Osteocyte (in vitro differentiated cells): ENCODE measurements at regions not wholly inside any gene's neighbourhood (a gene's known extent, or its start where the extent isn't known, plus 50 kb on each side); places are given as distances from the start of the nearest gene placed in this dataset.

Experiments used
- DNase-seq: peaks from one replicate; pipeline ENCODE4 v3.0.0; 2021; ENCODE audit warnings: mixed read lengths; ENCODE audit not compliant: unreplicated experiment; ENCODE audit errors: extremely low spot score
- H3K27ac Mint-ChIP-seq: one replicate; pipeline ENCODE4 v1.8.0; 2021; ENCODE audit warnings: mild to moderate bottlenecking, mixed read lengths; ENCODE audit not compliant: unreplicated experiment
- H3K27me3 Mint-ChIP-seq: one replicate; pipeline ENCODE4 v1.8.0; 2021; ENCODE audit warnings: mixed read lengths; ENCODE audit not compliant: unreplicated experiment
- H3K36me3 Mint-ChIP-seq: one replicate; pipeline ENCODE4 v1.8.0; 2021; ENCODE audit warnings: mixed read lengths; ENCODE audit not compliant: unreplicated experiment
- H3K4me1 Mint-ChIP-seq: one replicate; pipeline ENCODE4 v1.8.0; 2021; ENCODE audit warnings: mixed read lengths; ENCODE audit not compliant: unreplicated experiment
- H3K4me3 Mint-ChIP-seq: one replicate; pipeline ENCODE4 v1.8.0; 2021; ENCODE audit warnings: mild to moderate bottlenecking, moderate library complexity, mixed read lengths; ENCODE audit not compliant: unreplicated experiment
- H3K9me3 Mint-ChIP-seq: one replicate; pipeline ENCODE4 v1.8.0; 2021; ENCODE audit warnings: mixed read lengths; ENCODE audit not compliant: unreplicated experiment
- CTCF ChIP-seq: fragments of 200-600 bp; sonication (generic); IDR thresholded peaks from 2 replicates; pipeline ENCODE4 v1.5.0; 2021; ENCODE audit warnings: antibody characterized with exemption, mild to moderate bottlenecking, moderate library complexity

GRCh38 chr5:54702470-54702869 is 184.9 kb downstream of the SNX18 start:
- Mint-ChIP-seq H3K4me1 (peaks cover 36% of the 10 kb centered on the region), H3K9me3 (no peaks in the 10 kb centered on the region), H3K27ac (no peak overlapping the region), H3K4me3 (no peak overlapping the region), H3K36me3 (no peaks in the 10 kb centered on the region), H3K27me3 (no peaks in the 10 kb centered on the region)
- TF ChIP-seq CTCF, result no peak
- DNase-seq, result no peak

GRCh38 chr5:54700986-54701578 is 183.5 kb downstream of the SNX18 start:
- H3K4me1 Mint-ChIP-seq, result peaks cover 44% of the 10 kb centered on the region
- H3K27me3 Mint-ChIP-seq, result no peaks in the 10 kb centered on the region
- no peaks in the 10 kb centered on the region for H3K36me3 Mint-ChIP-seq
- H3K9me3 Mint-ChIP-seq, result no peaks in the 10 kb centered on the region
- TF ChIP-seq CTCF, result no peak
- DNase-seq, result no peak
- H3K27ac Mint-ChIP-seq, result peak overlapping the region; percentile 79
- no peak overlapping the region for H3K4me3 Mint-ChIP-seq

- H3K36me3 Mint-ChIP-seq, result no peaks in the 10 kb centered on the region
- H3K27ac Mint-ChIP-seq, result no peak overlapping the region
- no peak for DNase-seq
- no peak overlapping the region for H3K4me3 Mint-ChIP-seq
- H3K9me3 Mint-ChIP-seq, result no peaks in the 10 kb centered on the region
- H3K4me1 Mint-ChIP-seq, result peaks cover 28% of the 10 kb centered on the region
- no peak for TF ChIP-seq CTCF
- H3K27me3 Mint-ChIP-seq, result no peaks in the 10 kb centered on the region
These were observed 179.4 kb downstream of the SNX18 start for GRCh38 chr5:54696931-54697330.

- no peaks in the 10 kb centered on the region for H3K27me3 Mint-ChIP-seq
These were observed 178.8 kb downstream of the SNX18 start for GRCh38 chr5:54696346-54696745.

More at GRCh38 chr5:54696346-54696745, 178.8 kb downstream of the SNX18 start:
- Mint-ChIP-seq H3K9me3 (no peaks in the 10 kb centered on the region), H3K4me3 (no peak overlapping the region), H3K27ac (no peak overlapping the region), H3K4me1 (peaks cover 23% of the 10 kb centered on the region), H3K36me3 (no peaks in the 10 kb centered on the region)
- no peak for DNase-seq
- TF ChIP-seq CTCF, result no peak
